ENCODE measurements at regions not wholly inside any gene's neighbourhood (a gene's known extent, or its start where the extent isn't known, plus 50 kb on each side); places are given as distances from the start of the nearest gene placed in this dataset.

DNA sequence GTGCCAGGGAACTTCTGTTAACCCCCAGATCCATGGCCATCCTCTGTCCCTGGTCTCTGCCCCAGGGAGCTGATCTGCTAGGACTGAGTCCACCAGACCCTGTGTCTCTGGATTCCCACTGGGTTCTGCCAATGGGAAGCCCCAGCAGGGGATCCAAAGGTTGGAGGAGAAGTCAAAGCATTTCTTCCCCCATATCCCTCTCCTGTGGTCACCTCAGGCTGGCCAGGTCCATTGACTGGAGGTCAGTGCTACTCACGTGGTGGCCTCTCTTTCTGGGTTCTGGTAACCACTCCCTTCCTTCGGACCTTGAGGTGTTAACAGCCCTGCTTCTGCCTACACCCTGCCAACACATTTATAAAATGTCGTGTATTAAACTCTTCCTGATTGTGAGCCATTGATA, 69.7 kb upstream of the NECTIN1 start:
- H3K4me1 ChIP-seq (ENCODE audit: control insufficient read depth, low read length), result no peaks in the 10 kb centered on the region

GRCh38 chr11:119797736-119798135, 68.7 kb upstream of the NECTIN1 start:
- no peaks in the 10 kb centered on the region for H3K79me2 ChIP-seq (ENCODE audit: control insufficient read depth, low read length)
- H3K4me2 ChIP-seq (ENCODE audit: low read length), result no peak overlapping the region
- H3K27ac ChIP-seq (ENCODE audit: low read depth, low read length), result no peak overlapping the region
- H3K27me3 ChIP-seq (ENCODE audit: control insufficient read depth, low read length), result peaks cover 5% of the 10 kb centered on the region; the same call in 1 of the 2 replicates
- no peaks in the 10 kb centered on the region for H3F3A ChIP-seq (ENCODE audit: control insufficient read depth, insufficient read depth)
- no peaks in the 10 kb centered on the region for H3K36me3 ChIP-seq (ENCODE audit: control insufficient read depth, low read length)
- H3K9me3 ChIP-seq (ENCODE audit: control insufficient read depth, insufficient read depth, low read length), result no peaks in the 10 kb centered on the region
- TF ChIP-seq EZH2phosphoT487 (IDR thresholded peaks at IDR 0.05; ENCODE audit: borderline replicate concordance, low read length), result no peak
- TF ChIP-seq, protein P1, sequence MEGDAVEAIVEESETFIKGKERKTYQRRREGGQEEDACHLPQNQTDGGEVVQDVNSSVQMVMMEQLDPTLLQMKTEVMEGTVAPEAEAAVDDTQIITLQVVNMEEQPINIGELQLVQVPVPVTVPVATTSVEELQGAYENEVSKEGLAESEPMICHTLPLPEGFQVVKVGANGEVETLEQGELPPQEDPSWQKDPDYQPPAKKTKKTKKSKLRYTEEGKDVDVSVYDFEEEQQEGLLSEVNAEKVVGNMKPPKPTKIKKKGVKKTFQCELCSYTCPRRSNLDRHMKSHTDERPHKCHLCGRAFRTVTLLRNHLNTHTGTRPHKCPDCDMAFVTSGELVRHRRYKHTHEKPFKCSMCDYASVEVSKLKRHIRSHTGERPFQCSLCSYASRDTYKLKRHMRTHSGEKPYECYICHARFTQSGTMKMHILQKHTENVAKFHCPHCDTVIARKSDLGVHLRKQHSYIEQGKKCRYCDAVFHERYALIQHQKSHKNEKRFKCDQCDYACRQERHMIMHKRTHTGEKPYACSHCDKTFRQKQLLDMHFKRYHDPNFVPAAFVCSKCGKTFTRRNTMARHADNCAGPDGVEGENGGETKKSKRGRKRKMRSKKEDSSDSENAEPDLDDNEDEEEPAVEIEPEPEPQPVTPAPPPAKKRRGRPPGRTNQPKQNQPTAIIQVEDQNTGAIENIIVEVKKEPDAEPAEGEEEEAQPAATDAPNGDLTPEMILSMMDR (IDR thresholded peaks at IDR 0.05; ENCODE audit: low read depth, low read length, poor library complexity, severe bottlenecking), result no peak
- H3K4me1 ChIP-seq (ENCODE audit: control insufficient read depth, low read length), result no peaks in the 10 kb centered on the region
- H3K4me3 ChIP-seq (ENCODE audit: low read length), result no peak overlapping the region
- no peaks in the 10 kb centered on the region for H3K9me2 ChIP-seq (replicated peaks; ENCODE audit: control insufficient read depth, low read length)
- no peaks in the 10 kb centered on the region for H4K20me1 ChIP-seq (ENCODE audit: control insufficient read depth, insufficient read depth, low read depth, low read length)

More for the DNA sequence above, 69.7 kb upstream of the NECTIN1 start:
- H3K79me2 ChIP-seq (ENCODE audit: control insufficient read depth, low read length), result no peaks in the 10 kb centered on the region
- H3K9me3 ChIP-seq (ENCODE audit: control insufficient read depth, insufficient read depth, low read length), result no peaks in the 10 kb centered on the region
- no peaks in the 10 kb centered on the region for H3K36me3 ChIP-seq (ENCODE audit: control insufficient read depth, low read length)
- TF ChIP-seq, protein P1 (IDR thresholded peaks at IDR 0.05; ENCODE audit: low read depth, low read length, poor library complexity, severe bottlenecking), result no peak
- no peak for TF ChIP-seq EZH2phosphoT487 (IDR thresholded peaks at IDR 0.05; ENCODE audit: borderline replicate concordance, low read length)
- no peaks in the 10 kb centered on the region for H3F3A ChIP-seq (ENCODE audit: control insufficient read depth, insufficient read depth)
- no peaks in the 10 kb centered on the region for H4K20me1 ChIP-seq (ENCODE audit: control insufficient read depth, insufficient read depth, low read depth, low read length)
- H3K4me3 ChIP-seq (ENCODE audit: low read length), result no peak overlapping the region
- H3K27me3 ChIP-seq (ENCODE audit: control insufficient read depth, low read length), result peaks cover 5% of the 10 kb centered on the region; the same call in 1 of the 2 replicates
- H3K9me2 ChIP-seq (replicated peaks; ENCODE audit: control insufficient read depth, low read length), result no peaks in the 10 kb centered on the region
- no peak overlapping the region for H3K4me2 ChIP-seq (ENCODE audit: low read length)
- H3K27ac ChIP-seq (ENCODE audit: low read depth, low read length), result no peak overlapping the region

DNA sequence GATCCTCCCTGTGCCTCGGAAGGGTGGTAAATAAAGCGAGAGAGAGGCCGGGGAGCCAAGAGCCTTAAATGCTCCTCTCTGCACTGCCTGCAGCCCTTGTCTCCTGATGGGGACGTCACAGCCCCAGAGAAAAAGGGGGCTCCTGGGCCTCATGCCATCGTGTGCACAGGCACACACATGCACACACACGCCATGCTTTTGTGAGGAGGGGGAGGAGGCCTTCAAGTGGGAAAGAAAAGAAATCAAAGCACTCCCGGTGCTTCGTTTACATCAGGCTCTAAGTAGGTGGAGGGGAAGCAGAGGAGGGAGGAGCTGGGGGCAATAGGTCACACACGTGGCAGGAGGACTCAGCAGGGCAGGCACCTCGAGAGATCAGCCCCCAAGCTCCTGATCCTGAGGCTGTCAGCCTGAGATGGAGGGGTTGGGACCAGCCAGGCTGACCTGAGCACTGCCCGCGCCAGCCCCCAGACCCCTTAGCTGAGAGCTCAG, 68.2 kb upstream of the NECTIN1 start:
- Histone ChIP-seq H3K36me3 (ENCODE audit: control insufficient read depth, low read length) (no peaks in the 10 kb centered on the region), H4K20me1 (ENCODE audit: control insufficient read depth, insufficient read depth, low read depth, low read length) (no peaks in the 10 kb centered on the region), H3K4me1 (ENCODE audit: control insufficient read depth, low read length) (no peaks in the 10 kb centered on the region), H3K9me3 (ENCODE audit: control insufficient read depth, insufficient read depth, low read length) (no peaks in the 10 kb centered on the region), H3F3A (ENCODE audit: control insufficient read depth, insufficient read depth) (no peaks in the 10 kb centered on the region), H3K27me3 (ENCODE audit: control insufficient read depth, low read length) (peaks cover 5% of the 10 kb centered on the region; the same call in 1 of the 2 replicates), H3K79me2 (ENCODE audit: control insufficient read depth, low read length) (no peaks in the 10 kb centered on the region), H3K9me2 (replicated peaks; ENCODE audit: control insufficient read depth, low read length) (no peaks in the 10 kb centered on the region), H3K27ac (ENCODE audit: low read depth, low read length) (no peak overlapping the region), H3K4me2 (ENCODE audit: low read length) (no peak overlapping the region), H3K4me3 (ENCODE audit: low read length) (no peak overlapping the region)
- no peak for TF ChIP-seq EZH2phosphoT487 (IDR thresholded peaks at IDR 0.05; ENCODE audit: borderline replicate concordance, low read length)
- TF ChIP-seq, protein P1 (IDR thresholded peaks at IDR 0.05; ENCODE audit: low read depth, low read length, poor library complexity, severe bottlenecking), result no peak
